Heart left ventricle (tissue), 13 donors: ENCODE measurements at regions not wholly inside any gene's neighbourhood (a gene's known extent, or its start where the extent isn't known, plus 50 kb on each side); places are given as distances from the start of the nearest gene placed in this dataset.

Experiments used
- CTCF ChIP-seq, 12 donors: fragments of 200-600 bp; sonication (generic) in 4 of 12; IDR thresholded peaks; one replicate each; pipeline versions ENCODE4 v1.5.0 to v1.8.0; 2018 to 2022; ENCODE audit warnings: antibody characterized with exemption in 12 of 12, mild to moderate bottlenecking in 5 of 12
- POLR2A ChIP-seq, 2 donors: fragments of 450-650 bp; IDR thresholded peaks; one replicate each; pipeline ENCODE4 v1.6.1; 2017; ENCODE audit warnings: antibody characterized with exemption in 2 of 2, mild to moderate bottlenecking in 2 of 2, moderate library complexity in 2 of 2
- donor health status: ischemic (EF 13 %, LVEDD 7.1; RV severe dilation, severe dysfunction).
- donor health status: DM: no; HTN: yes; CAD: no.
- donor health status: DM: no; HTN: no; CAD: no.
- donor health status: ischemic (EF 25% LVEDD 6.9; RV normal size, moderate dysfunction).
- donor health status: ischemic (EF 25% LVEDD 5.7; RV mildly dilated, moderate dysfunction).
- donor health status: ischemic (EF 35%, LVEDD 5.7; RV mildly dilated, moderate dysfunction).
- donor health status: nonischemic (EF 11% LVEDD 7.7; RV severe dilation, severe dysfunction).
- donor health status: DM: yes; HTN: yes; CAD: no.
- donor health status: PGD.
- donor health status: ischemic (EF 29% LVEDD 5.4; RV normal size, mild dysfunction).
- donor health status: nonischemic (EF 23%, LVEDD 6.1; RV moderate dilation, normal function).

GRCh38 chr9:108234811-108235210 is 621.0 kb downstream of the ACTL7B start:
- no peak for TF ChIP-seq CTCF (IDR thresholded peaks at IDR 0.05)
- TF ChIP-seq POLR2A (IDR thresholded peaks at IDR 0.05), result no peak
